C4-2B (cell line): ENCODE measurements at regions not wholly inside any gene's neighbourhood (a gene's known extent, or its start where the extent isn't known, plus 50 kb on each side); places are given as distances from the start of the nearest gene placed in this dataset.

ENCODE experiments used
- ZFX ChIP-seq: fragments of 450-650 bp; IDR thresholded peaks from 2 replicates; pipeline ENCODE4 v1.6.1; 2017
- TF ChIP-seq, protein P1 (sequence below): fragments of 450-650 bp; conservative IDR thresholded peaks from 2 replicates; pipeline ENCODE4 v1.5.1; 2017; ENCODE audit warnings: mild to moderate bottlenecking

GRCh38 chr1:30525631-30525970 lies 197.8 kb downstream of the MATN1 start:
- TF ChIP-seq, protein P1, sequence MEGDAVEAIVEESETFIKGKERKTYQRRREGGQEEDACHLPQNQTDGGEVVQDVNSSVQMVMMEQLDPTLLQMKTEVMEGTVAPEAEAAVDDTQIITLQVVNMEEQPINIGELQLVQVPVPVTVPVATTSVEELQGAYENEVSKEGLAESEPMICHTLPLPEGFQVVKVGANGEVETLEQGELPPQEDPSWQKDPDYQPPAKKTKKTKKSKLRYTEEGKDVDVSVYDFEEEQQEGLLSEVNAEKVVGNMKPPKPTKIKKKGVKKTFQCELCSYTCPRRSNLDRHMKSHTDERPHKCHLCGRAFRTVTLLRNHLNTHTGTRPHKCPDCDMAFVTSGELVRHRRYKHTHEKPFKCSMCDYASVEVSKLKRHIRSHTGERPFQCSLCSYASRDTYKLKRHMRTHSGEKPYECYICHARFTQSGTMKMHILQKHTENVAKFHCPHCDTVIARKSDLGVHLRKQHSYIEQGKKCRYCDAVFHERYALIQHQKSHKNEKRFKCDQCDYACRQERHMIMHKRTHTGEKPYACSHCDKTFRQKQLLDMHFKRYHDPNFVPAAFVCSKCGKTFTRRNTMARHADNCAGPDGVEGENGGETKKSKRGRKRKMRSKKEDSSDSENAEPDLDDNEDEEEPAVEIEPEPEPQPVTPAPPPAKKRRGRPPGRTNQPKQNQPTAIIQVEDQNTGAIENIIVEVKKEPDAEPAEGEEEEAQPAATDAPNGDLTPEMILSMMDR = no peak
- TF ChIP-seq ZFX = no peak
